GM19240 (cell line): ENCODE measurements at regions not wholly inside any gene's neighbourhood (a gene's known extent, or its start where the extent isn't known, plus 50 kb on each side); places are given as distances from the start of the nearest gene placed in this dataset.
"Not testable (repeated sequence)": the region's sequence is repeated elsewhere in the genome, so short reads cannot be mapped to it uniquely, and the experiment has no call there.

Source experiments
- DNase-seq: peaks from one replicate; pipeline ENCODE4 v3.0.0; 2011; ENCODE audit warnings: low spot score; ENCODE audit not compliant: insufficient read length

- no peak for DNase-seq
Measured at GRCh38 chr15:38002883-38003477, 68.5 kb downstream of the TMCO5A start.

- no peak for DNase-seq
Measured at GRCh38 chr15:38004218-38004861, 69.9 kb downstream of the TMCO5A start.

GRCh38 chr15:38005953-38006808 is 71.7 kb downstream of the TMCO5A start:
- no peak for DNase-seq

- DNase-seq, result no peak
Measured at GRCh38 chr15:38010395-38010794, 76.0 kb downstream of the TMCO5A start.

GRCh38 chr15:38012894-38013293 is 78.5 kb downstream of the TMCO5A start:
- DNase-seq, result no peak

GRCh38 chr15:38017721-38018120 is 83.3 kb downstream of the TMCO5A start:
- no peak for DNase-seq

- no peak for DNase-seq
Measured at GRCh38 chr15:38019066-38019465, 84.6 kb downstream of the TMCO5A start.

- DNase-seq, result no peak
Measured at GRCh38 chr15:38021259-38021658, 86.8 kb downstream of the TMCO5A start.

- DNase-seq, result no peak
Measured at GRCh38 chr15:38024293-38025091, 90.1 kb downstream of the TMCO5A start.

GRCh38 chr15:38025656-38026055 is 91.2 kb downstream of the TMCO5A start:
- DNase-seq, result not testable (repeated sequence)

GRCh38 chr15:38028869-38029268 is 94.4 kb downstream of the TMCO5A start:
- DNase-seq, result no peak

GRCh38 chr15:38029736-38030135 is 95.3 kb downstream of the TMCO5A start:
- no peak for DNase-seq

- no peak for DNase-seq
Measured at GRCh38 chr15:38030609-38031008, 96.2 kb downstream of the TMCO5A start.

GRCh38 chr15:38035701-38036100 is 101.3 kb downstream of the TMCO5A start:
- DNase-seq, result no peak

- DNase-seq, result no peak
Measured at GRCh38 chr15:38036790-38037338, 102.4 kb downstream of the TMCO5A start.

GRCh38 chr15:38038659-38039442 is 104.4 kb downstream of the TMCO5A start:
- no peak for DNase-seq

GRCh38 chr15:38040615-38041014 is 106.2 kb downstream of the TMCO5A start:
- no peak for DNase-seq

- no peak for DNase-seq
Measured at GRCh38 chr15:38041576-38041975, 107.1 kb downstream of the TMCO5A start.

GRCh38 chr15:38042211-38042610 is 107.8 kb downstream of the TMCO5A start:
- no peak for DNase-seq

GRCh38 chr15:38042707-38043445 is 108.4 kb downstream of the TMCO5A start:
- DNase-seq, result no peak
